GM19238 (cell line): ENCODE measurements at regions not wholly inside any gene's neighbourhood (a gene's known extent, or its start where the extent isn't known, plus 50 kb on each side); places are given as distances from the start of the nearest gene placed in this dataset.

Experiments used
- DNase-seq: peaks from one replicate; pipeline ENCODE4 v3.0.0; 2011; ENCODE audit warnings: low spot score; ENCODE audit not compliant: insufficient read length

DNA sequence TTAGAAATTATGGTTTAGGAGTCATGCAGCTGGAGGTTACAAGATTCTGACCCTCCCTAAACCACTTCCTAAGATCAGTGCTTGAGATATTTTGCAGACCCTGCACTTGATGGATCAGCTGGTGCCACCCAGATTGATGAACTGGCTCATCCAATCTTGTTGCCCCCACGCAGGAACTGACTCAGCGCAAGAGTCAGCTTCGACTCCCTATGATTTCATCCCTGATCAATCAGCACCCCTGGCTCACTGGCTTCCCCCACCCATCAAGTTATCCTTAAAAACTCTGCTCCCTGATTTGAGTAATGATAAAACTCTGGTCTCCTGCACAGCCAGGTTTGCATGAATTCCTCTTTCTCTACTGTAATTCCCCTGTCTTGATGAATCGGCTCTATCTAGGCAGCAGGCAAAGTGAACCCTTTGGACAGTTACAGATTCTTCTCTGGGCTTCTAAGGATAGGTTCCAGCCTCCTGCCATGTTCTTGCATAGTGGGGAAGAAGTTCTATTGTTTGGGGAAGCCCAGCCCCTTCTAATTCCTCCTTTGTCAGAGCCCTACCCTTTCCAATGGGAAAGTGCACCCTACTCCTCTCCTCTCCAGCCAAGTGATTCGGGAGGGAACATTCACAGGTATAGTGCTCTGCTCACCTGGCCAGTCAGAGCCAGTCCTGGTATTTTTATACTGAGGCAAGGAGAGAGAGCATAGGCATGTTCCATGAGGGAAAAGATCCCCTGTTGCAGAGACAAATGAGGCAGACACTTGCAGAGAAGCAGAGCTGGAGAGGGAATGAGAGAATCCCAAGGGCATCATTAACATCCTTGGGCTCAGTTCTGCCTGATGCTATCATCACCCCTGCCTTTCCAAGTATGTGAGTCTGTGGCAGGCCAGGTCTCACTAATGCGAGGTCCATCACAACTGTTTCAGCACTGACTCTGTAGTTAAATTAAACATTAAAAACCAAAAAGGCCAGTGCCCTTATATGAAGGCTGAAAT, 224.4 kb upstream of the GALNT17 start:
- DNase-seq: no peak

DNA sequence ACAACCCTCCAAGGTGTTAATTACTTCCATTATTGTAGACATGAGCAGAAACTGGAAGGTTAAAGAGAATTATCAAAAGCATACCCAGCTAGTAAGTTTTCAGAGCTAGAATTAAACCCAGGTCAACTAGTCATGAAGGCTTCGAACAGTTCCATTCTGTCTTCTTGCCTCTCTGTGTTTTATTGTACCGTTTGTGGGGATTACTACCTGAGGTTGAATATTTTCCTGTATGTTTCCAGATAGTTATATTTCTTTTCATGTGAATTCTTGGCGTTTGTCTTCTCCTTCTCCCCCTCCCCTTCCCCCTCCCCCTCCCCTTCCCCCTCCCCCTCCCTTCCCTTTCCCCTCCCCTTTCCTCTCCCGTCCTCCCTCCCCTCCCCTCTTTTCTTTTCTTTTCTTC, 218.0 kb upstream of the GALNT17 start:
- no peak for DNase-seq

DNA sequence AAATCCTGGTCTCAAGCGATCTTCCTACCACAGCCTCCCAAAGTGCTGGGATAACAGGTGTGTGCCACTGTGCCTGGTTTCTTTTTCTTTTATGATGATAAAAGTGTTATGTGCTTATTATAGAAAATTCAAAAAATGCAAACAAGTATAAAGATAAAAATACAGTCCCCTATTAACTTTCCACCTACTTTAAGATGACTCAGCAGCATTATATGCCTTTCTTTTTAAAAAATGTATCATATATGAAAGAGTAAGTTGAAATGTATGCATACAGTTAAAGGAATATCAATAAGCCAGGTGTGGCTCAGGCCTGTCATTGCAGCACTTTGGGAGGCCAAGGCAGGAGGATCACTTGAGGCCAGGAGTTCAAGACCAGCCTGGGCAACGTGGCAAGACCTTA, 216.9 kb upstream of the GALNT17 start:
- no peak for DNase-seq

DNA sequence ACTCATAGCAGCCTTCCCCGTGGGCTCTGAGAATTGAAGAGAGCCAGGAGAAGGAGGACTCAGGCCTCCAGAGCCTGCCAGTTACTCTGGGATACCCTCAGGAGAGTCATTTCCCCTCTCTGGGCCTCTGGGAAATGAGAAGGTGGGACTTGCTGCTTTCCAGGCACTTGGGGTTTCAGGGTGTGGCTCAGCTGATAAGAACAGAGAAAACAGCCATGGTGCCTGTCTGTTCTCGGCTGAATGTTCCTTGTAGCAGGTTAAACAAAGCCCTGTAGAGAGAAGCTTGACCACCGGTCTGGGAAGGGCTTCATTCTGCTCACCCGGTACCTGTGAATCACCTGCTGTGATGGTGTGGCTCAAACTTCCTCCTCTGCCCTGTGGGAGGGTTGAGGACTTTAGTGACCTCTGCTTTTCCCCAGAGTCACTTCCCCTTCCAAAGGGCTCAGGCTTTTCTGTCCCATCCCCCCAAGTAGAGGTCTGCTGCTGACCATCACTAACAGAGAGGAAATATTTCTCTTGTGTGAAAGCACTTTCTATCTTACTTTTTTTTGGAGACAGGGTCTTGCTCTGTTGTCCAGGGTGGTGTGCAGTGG, 212.4 kb upstream of the GALNT17 start:
- DNase-seq: no peak

DNA sequence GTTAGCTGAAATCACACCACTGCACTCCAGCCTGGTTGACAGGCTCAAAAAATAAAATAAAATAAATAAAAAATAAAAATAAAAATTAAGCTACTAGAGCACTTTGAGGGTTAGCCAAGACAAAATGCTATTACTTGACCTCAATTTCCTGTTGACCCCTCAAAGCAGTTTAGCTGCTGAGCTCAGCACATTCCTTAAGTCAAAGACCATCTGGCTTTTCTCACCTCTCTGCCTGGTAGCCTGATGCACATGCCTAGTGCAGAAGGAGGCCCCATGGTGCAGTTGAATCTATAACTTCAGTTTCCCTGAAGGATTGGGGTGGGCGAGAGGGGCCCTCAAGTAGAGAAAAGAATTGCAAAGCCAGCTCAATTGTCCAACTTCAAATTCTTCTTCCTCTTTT, 211.1 kb upstream of the GALNT17 start:
- no peak for DNase-seq

DNA sequence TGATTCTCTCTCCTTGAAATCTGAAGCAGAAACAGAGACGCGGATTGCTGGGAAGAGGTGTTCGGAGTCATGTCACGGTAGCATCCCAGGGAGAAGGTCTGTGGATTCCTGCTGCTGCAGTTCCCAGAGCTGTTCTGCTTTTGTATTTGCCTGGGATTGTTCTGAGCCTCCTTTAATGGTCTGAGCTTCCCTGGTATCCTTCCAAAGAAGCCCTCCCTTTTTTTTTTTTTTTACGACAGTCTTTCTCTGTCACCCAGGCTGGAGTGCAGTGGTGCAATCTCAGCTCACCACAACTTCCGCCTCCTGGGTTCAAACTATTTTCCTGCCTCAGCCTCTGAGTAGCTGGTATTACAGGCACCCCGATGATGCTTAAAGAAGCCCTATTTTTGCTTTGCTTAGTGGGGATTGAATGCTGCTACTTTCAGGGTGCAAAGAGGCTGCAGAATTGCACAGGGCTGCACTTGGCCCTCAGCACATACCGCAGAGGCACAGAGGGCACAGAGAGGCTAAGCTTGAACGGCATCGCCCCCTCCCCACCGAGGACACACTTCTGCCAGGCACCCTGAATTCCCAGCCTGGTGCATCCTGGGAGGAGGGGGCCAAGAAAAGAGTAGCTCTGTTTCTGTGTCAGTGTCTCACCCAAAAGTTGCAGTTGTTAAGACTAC, 208.6 kb upstream of the GALNT17 start:
- DNase-seq: no peak

DNA sequence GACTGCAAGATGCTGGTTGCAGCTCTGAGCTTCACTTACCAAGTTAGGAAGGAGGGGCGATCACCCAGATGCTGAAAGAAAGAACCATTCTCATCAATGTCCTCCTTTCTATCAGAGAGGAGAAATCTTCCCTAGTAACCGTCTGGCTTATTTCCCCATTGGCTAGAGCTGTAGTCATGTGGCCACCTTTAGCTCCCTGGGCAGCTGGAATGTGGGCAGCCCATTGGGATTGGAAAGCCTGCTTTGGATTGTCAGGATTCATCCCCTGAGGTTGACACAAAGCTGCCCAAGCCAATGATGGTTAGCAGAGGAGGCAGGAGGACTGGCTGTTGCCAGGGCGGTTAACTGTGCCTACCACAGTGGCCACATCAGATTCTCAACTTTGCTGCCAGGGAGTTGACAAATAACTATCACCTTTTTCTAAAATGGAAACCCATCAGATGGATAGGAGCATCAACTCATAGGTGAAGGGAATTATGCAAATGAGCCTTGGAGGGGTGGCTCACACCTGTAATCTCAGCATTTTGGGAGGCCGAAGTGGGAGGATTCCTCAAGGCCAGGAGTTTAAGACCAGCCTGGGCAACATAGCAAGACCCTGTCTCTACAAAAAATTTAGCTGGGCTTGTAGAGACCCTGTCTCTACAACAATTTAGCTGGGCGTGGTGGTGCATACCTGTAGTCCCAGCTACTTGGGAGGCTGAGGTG, 206.4 kb upstream of the GALNT17 start:
- no peak for DNase-seq

DNA sequence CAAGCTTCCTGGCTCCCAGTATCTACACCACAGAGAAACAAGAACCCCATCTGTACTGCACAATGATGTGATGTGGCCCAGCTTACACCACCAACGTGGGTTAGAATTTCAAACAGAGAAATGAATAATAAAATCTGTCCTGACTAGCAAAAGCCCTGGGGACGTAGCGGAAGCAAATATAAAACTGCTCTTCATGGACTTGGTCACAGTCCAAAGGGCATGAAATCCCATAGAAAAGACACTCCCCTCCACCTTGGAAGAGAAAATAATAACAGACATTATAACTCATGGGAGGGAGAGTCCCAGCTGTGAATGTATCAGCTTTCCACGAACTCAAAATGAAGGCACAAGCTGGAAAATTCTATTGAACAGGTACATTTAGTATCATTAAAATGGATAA, 205.3 kb upstream of the GALNT17 start:
- DNase-seq: no peak

DNA sequence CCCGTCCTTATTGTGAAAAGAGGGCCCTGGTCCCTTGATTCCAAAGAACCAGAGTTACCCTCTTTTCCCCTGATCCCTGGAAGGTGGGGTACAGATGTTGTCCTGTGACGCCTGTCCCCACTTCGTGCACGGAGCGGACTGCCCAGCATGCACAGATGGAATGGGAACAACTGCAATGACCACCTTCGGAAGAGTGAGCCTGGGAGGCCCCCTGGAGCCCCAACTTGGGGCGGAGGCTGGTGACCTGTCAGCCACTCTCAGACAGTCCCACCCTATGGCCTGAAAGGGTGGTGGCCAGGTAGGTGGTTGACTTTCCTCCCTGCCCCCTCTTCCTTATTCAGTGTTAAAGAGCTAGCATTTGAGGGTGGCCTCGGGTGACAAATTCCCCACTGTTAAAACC, 196.6 kb upstream of the GALNT17 start:
- no peak for DNase-seq

DNA sequence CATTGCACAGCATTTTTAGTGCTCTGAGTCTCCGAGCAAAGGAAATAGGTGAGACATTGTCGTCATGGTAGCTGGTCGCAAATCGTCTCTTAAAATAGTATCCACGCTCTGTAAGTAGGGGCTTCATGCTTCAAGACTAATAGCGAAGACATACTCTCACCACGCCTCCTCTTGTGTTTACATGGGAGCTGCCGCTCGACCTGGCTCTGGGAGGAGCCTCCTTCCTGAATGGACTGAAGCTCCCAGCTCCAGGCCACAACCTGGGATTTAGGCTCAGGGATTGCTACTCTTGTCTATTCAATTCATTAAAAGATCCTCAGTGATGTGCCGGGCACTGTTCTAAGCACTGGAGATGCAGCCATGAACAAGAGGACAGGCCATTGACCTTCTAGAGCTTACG, 196.1 kb upstream of the GALNT17 start:
- DNase-seq: no peak

DNA sequence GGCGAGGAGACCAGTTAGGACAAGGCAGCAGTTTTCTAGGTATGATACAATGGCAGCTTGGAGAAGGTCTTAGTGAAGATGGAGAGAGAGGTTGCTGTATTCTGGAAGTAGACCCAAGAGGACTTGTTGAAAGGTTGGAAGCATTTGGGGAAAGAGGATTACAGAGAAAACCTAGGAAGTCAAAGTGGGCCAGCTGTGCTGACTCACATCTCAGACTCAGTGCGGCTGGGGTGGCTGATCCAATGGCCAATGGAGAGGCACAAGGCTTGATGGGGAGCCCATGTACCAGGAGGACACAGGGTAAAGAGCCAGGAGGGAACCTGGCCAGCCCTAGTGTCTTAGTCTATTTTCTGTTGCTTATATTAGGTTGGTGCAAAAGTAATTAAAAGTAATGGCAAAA, 194.5 kb upstream of the GALNT17 start:
- DNase-seq: no peak

DNA sequence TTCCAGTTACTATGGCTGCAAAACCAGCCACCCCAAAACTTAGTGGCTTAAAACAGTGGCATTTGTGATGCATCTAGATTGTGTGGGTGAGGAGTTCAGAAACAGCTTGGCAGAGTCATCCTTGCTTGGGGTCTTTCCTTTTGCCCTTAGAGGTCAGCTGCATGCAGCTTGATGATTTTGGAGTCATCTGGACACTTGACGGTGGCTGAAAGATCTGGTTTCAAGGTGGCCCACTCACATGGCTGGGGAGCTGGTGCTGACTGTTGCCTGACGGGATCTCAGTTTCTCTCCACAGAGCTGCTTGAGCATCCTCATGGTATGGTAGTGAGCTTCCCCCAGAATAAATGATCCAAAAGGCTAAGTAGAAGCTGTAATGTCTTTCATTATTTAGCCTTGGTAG, 191.3 kb upstream of the GALNT17 start:
- no peak for DNase-seq

DNA sequence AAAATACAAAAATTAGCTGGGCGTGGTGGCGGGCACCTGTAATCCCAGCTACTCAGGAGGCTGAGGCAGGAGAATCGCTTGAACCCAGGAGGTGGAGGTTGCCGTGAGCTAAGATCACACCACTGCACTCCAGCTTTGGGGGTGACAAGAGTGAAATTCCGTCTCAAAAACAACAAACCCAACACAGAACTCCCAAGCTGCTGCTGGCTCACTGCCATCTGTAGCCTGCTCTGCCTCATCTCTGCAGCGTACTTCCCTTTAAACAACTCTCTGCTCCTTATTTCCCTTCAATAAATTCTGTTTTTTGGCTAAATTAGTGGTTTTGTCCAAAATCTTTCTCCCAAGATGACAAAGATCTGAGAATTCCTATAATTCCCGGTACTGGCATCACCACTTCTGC, 189.2 kb upstream of the GALNT17 start:
- DNase-seq: no peak

DNA sequence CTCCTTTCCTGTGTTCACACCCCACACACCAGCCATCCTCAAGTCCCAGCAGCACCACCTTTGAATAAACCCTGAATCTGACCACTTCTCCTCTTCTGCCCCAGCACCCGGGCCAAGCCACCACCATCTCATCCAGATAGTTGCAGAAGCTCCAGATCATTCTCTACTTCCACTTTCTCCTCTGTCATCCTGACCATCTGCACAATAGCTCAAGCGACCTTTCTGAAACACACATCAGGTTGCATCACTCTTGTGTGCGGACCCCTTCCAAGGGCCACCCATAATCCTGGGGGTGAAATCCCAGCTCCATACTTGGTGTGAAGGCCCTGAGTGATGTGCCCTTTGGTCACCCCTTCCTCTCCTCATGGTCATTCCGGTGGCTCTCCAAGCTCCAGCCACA, 187.4 kb upstream of the GALNT17 start:
- no peak for DNase-seq

DNA sequence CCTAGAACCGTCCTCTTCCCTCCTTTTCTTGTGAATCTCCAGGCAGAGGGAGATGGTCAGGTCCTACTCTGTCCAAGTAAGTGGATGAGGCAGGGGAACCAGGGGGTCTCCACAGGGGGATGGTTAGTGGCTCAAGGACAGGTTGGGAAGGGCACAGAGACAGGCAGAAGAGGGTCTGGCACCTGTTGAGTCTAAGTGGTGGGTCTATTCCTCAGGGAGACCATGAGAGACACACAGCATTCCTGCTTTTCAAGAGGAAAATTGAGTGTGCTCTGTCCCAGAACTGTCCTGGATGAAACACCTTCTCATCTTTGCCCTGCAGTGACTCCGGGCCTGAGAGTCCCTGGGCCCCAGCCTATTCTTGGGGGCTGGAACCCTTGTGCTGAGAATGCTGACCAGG, 184.8 kb upstream of the GALNT17 start:
- DNase-seq: no peak

DNA sequence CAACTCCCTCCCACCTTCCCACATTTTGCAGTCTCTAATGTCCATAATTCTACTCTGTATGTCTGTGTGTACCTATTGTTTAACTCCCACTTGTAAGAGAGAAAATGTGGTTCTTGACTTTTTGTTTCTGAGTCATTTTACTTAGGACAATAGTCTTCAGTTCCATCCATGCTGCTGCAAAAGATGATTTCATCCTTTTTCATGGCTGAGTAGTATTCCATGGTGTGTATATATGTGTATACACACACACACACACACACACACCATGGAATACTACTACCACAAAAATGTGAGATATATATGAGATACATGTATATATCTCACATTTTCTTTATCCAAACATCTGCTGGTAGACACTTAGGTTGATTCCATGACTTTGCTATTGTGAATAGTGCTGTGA, 182.1 kb upstream of the GALNT17 start:
- no peak for DNase-seq

DNA sequence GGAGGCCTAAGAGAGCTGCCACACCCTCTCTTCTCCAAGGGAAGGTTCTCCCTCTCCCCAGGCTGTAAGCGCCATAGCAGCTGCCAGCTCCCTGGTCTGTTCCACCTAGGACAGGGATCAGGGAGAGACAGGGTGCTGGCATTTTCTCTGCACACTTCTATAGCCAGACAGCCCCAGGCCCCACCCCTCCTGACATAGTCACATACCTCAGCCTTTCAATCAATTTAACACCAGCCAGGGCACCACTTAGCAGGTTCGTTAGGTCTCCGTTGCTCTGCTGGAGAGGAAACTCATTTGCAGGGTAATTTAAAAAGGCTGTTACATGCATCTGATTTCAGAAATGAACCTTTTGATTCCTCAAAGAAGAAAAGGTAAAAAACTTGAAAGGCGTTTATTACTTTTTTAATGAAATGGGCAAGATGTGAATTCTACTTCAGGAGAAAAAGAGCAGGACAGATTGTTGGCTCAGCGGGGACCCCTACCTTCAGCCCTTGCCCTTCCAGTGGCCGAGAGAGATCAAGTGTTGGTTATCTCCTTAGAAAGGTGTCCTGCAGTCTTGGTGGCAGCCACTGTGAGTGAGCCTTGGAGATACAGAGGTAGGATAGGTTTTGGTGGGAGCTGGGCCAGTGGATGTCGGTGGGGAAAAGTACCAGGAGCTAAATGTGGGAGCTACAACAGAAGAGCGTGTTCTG, 180.5 kb upstream of the GALNT17 start:
- DNase-seq: no peak

DNA sequence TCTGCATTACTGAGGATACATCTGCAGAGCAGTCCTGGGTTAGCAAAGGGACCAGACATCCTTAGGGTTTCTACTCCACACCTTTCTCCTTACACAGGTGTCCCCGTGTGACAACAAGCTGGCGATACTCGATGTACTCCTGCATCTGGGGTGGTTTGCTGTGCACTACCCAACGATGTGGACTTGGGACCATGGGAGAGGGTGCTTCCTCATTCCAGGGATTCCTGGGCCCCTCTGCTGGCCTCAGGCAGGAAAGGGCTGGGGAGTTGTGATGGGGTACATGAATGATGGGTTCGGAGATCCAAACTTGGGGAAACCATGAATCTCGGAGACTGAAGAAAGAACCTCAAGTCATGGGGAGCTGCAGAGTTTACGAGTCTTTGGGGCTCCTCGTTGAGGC, 179.6 kb upstream of the GALNT17 start:
- DNase-seq: no peak

DNA sequence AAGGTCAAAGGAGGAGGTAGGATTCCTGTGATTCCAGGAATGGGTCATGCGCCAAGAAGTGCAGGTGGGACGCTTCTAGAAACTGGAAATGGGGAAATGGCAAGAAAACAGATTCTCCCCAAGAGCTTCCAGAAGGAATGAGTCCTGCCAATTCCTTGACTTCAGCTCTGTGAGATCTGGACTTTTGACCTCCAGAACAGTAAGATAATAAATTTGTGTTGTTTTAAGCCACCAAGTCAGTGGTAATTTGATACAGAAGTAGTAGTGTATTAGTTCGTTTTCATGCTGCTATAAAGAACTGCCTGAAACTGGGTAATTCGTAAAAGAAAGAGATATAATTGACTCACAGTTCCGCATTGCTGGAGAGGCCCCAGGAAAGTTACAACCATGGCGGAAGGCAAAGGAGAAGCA, 178.6 kb upstream of the GALNT17 start:
- no peak for DNase-seq

DNA sequence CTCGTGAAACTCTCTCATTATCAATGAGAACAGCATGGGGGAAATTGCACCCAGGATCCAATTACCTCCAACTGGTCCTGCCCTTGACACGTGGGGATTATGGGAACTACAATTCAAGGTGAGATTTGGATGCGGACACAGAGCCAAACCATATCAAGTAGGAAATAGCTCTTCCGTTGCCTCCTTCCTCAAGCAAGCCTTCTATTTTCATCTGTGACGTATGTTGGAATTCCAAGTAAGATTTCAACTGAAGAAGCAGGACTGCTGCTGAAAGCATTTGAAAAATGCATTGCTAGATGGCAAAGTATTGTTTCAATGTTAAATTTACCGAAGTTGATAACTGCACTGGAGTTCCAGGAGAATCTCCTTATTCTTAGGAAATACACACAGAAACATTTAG, 178.1 kb upstream of the GALNT17 start:
- DNase-seq: no peak

DNA sequence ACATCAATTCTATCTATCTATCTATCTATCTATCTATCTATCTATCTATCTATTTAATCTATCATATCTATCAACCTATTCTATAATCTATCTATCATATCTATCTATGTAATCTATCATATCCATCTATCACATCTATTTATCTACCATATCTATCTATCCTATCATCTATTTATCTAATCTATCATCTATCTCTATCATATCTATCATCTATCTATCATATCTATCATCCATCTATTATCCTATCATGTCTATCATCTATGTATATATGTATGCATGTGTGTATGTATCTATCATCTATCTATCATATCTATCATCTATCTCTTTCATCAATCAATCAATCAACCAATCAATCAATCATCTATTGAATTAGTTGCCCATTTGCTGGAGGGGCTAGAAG, 159.3 kb upstream of the GALNT17 start:
- no peak for DNase-seq
